ENCODE measurements at regions not wholly inside any gene's neighbourhood (a gene's known extent, or its start where the extent isn't known, plus 50 kb on each side); places are given as distances from the start of the nearest gene placed in this dataset.

DNA sequence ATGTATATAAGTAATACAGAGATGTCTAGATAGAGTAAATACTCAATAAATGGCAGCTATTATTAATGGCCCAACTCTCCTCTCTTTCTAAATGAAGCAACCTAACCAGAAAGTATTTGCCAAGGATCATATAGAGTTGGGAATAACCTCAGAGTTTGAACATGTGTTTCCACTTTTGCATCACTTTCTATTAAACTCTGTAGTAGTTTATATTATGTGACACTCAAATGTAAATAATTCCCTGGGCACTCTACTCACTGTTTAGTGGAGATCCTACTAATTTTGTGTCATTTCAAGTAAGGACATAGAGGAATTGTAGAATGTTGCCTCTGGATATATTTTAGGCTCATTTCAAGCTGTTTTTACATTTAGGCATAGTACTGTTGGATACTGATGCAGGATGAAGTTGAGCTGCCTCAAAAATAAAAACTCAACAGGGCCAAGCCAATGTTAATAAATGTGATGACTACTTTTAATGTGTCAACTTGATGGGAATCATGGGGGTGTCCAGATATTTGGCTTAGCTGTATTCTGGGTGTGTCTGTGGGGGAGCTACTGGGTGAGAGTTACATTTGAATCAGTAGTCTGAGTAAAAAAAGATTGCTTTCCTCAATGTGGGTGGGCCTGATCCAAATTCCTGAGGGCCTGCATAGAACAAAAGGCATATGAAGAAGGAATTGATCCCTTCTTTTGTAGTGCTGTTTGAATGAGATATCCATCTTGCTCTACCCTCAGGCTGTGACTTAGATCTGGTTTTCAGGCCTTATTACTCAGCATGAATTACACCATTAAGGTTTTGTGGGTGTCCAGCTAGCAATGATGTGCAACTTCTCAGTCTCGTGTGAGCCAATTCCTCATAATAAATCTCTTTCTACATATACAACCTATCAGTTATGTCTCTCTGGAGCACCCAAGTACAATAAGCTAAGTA lies 1368.2 kb downstream of the STIM2 start:
- H3K9me3 ChIP-seq (ENCODE audit: control insufficient read depth, insufficient read depth, low read length), result no peaks in the 10 kb centered on the region
- no peak overlapping the region for H3K27ac ChIP-seq (ENCODE audit: low read depth, low read length)
- no peaks in the 10 kb centered on the region for H3K27me3 ChIP-seq (ENCODE audit: control insufficient read depth, insufficient read depth, low read length)
- H3K36me3 ChIP-seq (ENCODE audit: control insufficient read depth, insufficient read depth, low read length), result no peaks in the 10 kb centered on the region
- H3K4me3 ChIP-seq (ENCODE audit: low read depth, low read length), result no peak overlapping the region
- no peak overlapping the region for H3K9ac ChIP-seq (ENCODE audit: low read depth, low read length)
- peaks cover 50% of the 10 kb centered on the region for H3K4me1 ChIP-seq (ENCODE audit: control insufficient read depth, insufficient read depth, low read length)

DNA sequence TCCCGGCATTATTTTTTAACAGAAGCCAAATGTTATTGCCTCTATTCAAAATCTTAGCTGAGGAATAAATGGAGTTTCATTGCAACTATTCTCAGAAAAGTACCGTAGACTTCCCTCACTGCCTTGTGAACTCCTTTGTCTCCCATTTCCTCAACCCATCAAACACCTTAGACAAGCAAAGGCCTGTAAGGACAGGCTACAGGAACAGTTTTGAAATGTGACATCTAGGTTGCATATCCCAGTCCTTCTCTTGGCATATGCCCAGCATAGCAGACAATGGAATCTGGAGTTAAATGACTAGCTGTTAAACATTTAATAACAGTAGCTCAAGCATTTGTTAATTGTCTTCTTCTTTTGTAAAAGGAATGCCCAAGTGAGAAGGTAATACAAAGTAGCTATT lies 1371.7 kb downstream of the STIM2 start:
- Histone ChIP-seq H3K9me3 (ENCODE audit: control insufficient read depth, insufficient read depth, low read length) (no peaks in the 10 kb centered on the region), H3K36me3 (ENCODE audit: control insufficient read depth, insufficient read depth, low read length) (no peaks in the 10 kb centered on the region), H3K4me3 (ENCODE audit: low read depth, low read length) (no peak overlapping the region), H3K27ac (ENCODE audit: low read depth, low read length) (no peak overlapping the region), H3K27me3 (ENCODE audit: control insufficient read depth, insufficient read depth, low read length) (no peaks in the 10 kb centered on the region), H3K9ac (ENCODE audit: low read depth, low read length) (no peak overlapping the region), H3K4me1 (ENCODE audit: control insufficient read depth, insufficient read depth, low read length) (peaks cover 32% of the 10 kb centered on the region)

DNA sequence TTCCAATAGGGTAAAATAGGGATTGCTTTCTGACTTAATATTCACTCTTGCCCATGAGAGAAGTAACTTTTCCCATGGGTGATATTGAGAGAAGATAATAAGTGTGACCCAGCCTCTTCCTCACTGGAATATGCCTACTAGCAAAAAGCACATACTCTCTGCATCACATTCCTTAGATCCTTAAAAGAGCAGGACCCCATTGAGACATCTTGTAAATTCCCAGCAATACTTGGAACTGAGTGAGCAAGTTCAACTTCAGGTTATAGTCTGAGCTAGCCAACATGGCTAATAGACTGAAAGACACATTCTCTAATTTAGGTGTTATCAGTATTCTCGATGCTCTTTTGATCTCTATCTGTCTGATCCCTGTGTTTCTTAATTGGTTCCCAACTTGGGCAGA lies 1372.3 kb downstream of the STIM2 start:
- Histone ChIP-seq H3K36me3 (ENCODE audit: control insufficient read depth, insufficient read depth, low read length) (no peaks in the 10 kb centered on the region), H3K4me1 (ENCODE audit: control insufficient read depth, insufficient read depth, low read length) (peaks cover 26% of the 10 kb centered on the region), H3K27ac (ENCODE audit: low read depth, low read length) (no peak overlapping the region), H3K4me3 (ENCODE audit: low read depth, low read length) (no peak overlapping the region), H3K27me3 (ENCODE audit: control insufficient read depth, insufficient read depth, low read length) (no peaks in the 10 kb centered on the region), H3K9me3 (ENCODE audit: control insufficient read depth, insufficient read depth, low read length) (no peaks in the 10 kb centered on the region), H3K9ac (ENCODE audit: low read depth, low read length) (no peak overlapping the region)

DNA sequence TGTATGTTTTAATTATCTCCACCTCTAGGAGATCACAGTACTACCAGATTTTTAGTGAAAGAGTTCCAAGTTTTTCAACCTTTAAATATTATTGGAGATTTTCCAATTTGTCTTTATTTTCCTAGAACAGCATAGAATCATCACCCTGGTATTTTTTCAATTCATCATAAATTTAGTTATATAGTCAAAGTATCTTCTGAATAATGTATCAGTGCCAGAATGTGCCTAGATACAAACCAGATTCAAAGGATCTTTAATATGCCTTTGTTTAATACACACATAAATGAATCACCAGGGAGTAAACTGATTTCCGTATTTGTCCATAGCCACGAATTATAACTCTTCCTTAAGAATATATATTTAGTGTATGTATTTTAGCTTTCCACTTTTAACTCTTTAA lies 1373.1 kb downstream of the STIM2 start:
- no peaks in the 10 kb centered on the region for H3K27me3 ChIP-seq (ENCODE audit: control insufficient read depth, insufficient read depth, low read length)
- H3K36me3 ChIP-seq (ENCODE audit: control insufficient read depth, insufficient read depth, low read length), result no peaks in the 10 kb centered on the region
- no peak overlapping the region for H3K9ac ChIP-seq (ENCODE audit: low read depth, low read length)
- H3K4me1 ChIP-seq (ENCODE audit: control insufficient read depth, insufficient read depth, low read length), result peaks cover 20% of the 10 kb centered on the region
- no peak overlapping the region for H3K4me3 ChIP-seq (ENCODE audit: low read depth, low read length)
- no peaks in the 10 kb centered on the region for H3K9me3 ChIP-seq (ENCODE audit: control insufficient read depth, insufficient read depth, low read length)
- H3K27ac ChIP-seq (ENCODE audit: low read depth, low read length), result no peak overlapping the region

DNA sequence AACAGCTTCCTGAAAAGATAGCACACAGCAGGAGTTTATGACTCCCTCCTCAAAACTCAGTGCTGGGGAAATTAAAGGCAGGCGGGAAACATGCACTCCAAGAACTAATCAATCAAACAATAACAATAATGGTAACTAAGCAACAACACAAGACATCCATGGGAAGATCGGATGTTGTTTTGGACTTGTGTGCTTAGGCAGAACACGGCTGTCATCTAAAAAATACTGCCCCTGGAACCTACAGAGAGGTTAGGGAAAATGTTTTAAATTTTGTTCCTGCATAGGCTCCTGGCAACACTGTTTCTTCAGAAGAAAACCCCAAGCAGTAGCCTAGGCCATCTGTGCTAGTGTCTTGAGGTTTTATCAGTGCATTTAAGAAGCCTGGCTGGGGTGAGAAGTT lies 1378.2 kb downstream of the STIM2 start:
- no peak overlapping the region for H3K27ac ChIP-seq (ENCODE audit: low read depth, low read length)
- no peaks in the 10 kb centered on the region for H3K27me3 ChIP-seq (ENCODE audit: control insufficient read depth, insufficient read depth, low read length)
- H3K9ac ChIP-seq (ENCODE audit: low read depth, low read length), result no peak overlapping the region
- no peaks in the 10 kb centered on the region for H3K36me3 ChIP-seq (ENCODE audit: control insufficient read depth, insufficient read depth, low read length)
- no peak overlapping the region for H3K4me3 ChIP-seq (ENCODE audit: low read depth, low read length)
- H3K9me3 ChIP-seq (ENCODE audit: control insufficient read depth, insufficient read depth, low read length), result no peaks in the 10 kb centered on the region
- no peaks in the 10 kb centered on the region for H3K4me1 ChIP-seq (ENCODE audit: control insufficient read depth, insufficient read depth, low read length)

DNA sequence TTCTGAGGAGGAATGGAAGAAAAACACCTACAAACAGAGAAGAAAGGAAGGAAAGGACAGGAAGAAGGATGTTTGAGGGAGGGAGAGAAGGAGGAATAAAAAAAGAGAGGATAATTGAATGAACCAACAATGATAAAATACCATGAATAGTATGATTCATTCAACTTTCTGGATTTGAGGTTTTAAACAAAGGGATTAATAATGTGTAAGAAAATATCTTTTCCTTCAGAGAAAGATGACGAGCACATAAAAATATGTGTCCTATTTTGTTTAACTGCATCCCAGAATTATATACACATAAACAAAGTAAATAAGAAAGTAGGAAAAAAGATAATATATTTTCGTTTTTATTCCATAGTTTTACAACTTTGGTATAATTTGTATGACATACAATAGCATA lies 1380.4 kb downstream of the STIM2 start:
- Histone ChIP-seq H3K9me3 (ENCODE audit: control insufficient read depth, insufficient read depth, low read length) (no peaks in the 10 kb centered on the region), H3K9ac (ENCODE audit: low read depth, low read length) (no peak overlapping the region), H3K27ac (ENCODE audit: low read depth, low read length) (no peak overlapping the region), H3K4me3 (ENCODE audit: low read depth, low read length) (no peak overlapping the region), H3K27me3 (ENCODE audit: control insufficient read depth, insufficient read depth, low read length) (no peaks in the 10 kb centered on the region), H3K4me1 (ENCODE audit: control insufficient read depth, insufficient read depth, low read length) (no peaks in the 10 kb centered on the region), H3K36me3 (ENCODE audit: control insufficient read depth, insufficient read depth, low read length) (no peaks in the 10 kb centered on the region)

DNA sequence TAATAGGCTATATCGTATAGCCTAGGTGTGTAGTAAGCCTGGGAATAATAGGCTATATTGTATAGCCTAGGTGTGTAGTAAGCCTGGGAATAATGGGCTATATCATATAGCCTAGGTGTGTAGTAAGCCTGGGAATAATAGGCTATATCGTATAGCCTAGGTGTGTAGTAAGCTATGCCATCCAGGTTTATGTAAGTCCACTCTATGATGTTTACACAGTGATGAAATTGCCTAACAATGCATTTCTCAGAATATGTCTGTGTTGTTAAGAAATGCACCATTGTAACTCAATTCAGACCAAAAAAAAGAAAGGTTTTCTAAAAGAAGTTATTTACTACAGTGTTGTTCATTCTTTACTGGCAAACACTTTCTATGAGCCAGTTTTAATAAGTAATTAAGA lies 1387.2 kb downstream of the STIM2 start:
- no peaks in the 10 kb centered on the region for H3K27me3 ChIP-seq (ENCODE audit: control insufficient read depth, insufficient read depth, low read length)
- H3K9ac ChIP-seq (ENCODE audit: low read depth, low read length), result no peak overlapping the region
- no peaks in the 10 kb centered on the region for H3K4me1 ChIP-seq (ENCODE audit: control insufficient read depth, insufficient read depth, low read length)
- H3K9me3 ChIP-seq (ENCODE audit: control insufficient read depth, insufficient read depth, low read length), result no peaks in the 10 kb centered on the region
- no peak overlapping the region for H3K4me3 ChIP-seq (ENCODE audit: low read depth, low read length)
- H3K36me3 ChIP-seq (ENCODE audit: control insufficient read depth, insufficient read depth, low read length), result no peaks in the 10 kb centered on the region
- no peak overlapping the region for H3K27ac ChIP-seq (ENCODE audit: low read depth, low read length)

DNA sequence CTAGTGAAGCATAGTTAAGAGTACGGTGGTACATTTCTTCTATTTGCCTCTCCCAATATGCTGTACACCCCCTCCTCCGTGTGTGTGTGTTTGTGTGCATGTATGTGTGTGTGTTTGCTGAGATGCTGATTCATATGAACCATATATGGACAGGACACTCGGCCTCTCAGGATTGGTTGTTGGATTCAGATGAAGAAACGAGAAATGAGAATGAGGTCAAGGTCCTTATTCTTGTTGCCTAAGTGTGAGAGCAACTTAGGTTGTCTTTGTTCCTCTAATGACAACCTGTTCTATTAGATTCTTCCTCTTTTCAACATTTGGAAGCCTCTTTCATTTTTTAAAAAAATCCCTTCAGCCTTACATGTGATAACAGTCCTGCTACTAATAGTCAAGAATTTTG lies 1387.6 kb downstream of the STIM2 start:
- Histone ChIP-seq H3K4me3 (ENCODE audit: low read depth, low read length) (no peak overlapping the region), H3K27me3 (ENCODE audit: control insufficient read depth, insufficient read depth, low read length) (no peaks in the 10 kb centered on the region), H3K9me3 (ENCODE audit: control insufficient read depth, insufficient read depth, low read length) (no peaks in the 10 kb centered on the region), H3K27ac (ENCODE audit: low read depth, low read length) (no peak overlapping the region), H3K36me3 (ENCODE audit: control insufficient read depth, insufficient read depth, low read length) (no peaks in the 10 kb centered on the region), H3K4me1 (ENCODE audit: control insufficient read depth, insufficient read depth, low read length) (no peaks in the 10 kb centered on the region), H3K9ac (ENCODE audit: low read depth, low read length) (no peak overlapping the region)

DNA sequence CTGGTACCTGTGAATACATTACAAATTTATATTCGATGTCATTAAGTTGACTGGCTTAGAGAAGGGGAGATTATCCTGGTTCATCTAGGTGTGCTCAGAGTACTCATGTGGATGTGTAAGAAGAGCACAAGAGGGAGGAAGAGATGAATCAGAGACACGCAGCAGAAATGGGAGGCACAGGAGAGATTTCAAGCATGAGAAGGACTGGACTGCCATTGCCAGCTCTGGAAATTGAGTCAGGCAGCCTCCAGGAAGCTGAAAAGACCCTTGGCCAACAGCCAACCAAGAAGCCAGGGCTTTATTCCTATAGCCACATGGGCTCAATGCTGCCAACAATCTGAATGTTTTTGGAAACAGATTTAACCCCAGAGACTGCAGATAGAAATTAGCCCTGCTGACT lies 1390.0 kb downstream of the STIM2 start:
- no peak overlapping the region for H3K9ac ChIP-seq (ENCODE audit: low read depth, low read length)
- no peaks in the 10 kb centered on the region for H3K36me3 ChIP-seq (ENCODE audit: control insufficient read depth, insufficient read depth, low read length)
- no peak overlapping the region for H3K27ac ChIP-seq (ENCODE audit: low read depth, low read length)

DNA sequence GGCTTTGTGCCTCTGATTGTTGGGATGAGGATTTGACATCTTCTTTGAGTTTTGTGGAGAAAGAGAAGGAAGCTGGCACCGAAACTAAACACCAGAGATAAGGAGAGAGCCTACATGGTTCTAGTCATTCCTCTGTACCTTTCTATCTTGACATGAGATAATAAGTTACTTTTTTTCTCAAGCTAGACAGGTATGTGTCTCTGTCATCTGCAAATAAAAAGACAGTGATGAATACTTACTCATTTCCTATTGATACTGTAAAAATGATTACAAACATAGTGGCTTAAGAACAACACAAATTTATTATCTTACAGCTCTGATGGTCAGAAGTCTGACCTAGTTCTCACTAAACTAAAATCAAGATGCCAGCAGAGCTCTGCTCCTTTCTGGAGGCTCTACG lies 1391.2 kb downstream of the STIM2 start:
- Histone ChIP-seq H3K4me3 (ENCODE audit: low read depth, low read length) (no peak overlapping the region), H3K4me1 (ENCODE audit: control insufficient read depth, insufficient read depth, low read length) (no peaks in the 10 kb centered on the region)

More for the DNA sequence above, 1390.0 kb downstream of the STIM2 start:
- no peaks in the 10 kb centered on the region for H3K27me3 ChIP-seq (ENCODE audit: control insufficient read depth, insufficient read depth, low read length)
- no peak overlapping the region for H3K4me3 ChIP-seq (ENCODE audit: low read depth, low read length)
- no peaks in the 10 kb centered on the region for H3K9me3 ChIP-seq (ENCODE audit: control insufficient read depth, insufficient read depth, low read length)
- no peaks in the 10 kb centered on the region for H3K4me1 ChIP-seq (ENCODE audit: control insufficient read depth, insufficient read depth, low read length)

DNA sequence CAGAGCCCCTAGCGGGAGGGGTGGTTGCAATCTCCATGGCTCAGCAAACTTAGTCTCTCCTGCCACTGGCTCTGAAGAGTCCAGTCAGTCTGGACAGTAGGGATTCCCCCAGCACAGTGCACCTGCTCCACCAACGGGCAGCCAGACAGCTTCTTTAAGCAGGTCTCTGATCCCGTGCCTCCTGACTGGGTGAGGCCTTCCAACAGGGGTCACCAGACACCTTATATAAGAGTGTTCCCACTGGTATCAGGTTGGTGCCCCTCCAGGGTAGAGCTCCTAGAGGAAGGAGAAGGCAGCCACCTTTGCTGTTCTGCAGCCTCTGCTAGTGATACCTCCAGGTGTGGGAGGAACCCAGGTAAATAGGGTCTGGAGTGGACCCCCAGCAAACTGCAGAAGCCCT lies 1393.4 kb downstream of the STIM2 start:
- no peak overlapping the region for H3K9ac ChIP-seq (ENCODE audit: low read depth, low read length)
- H3K4me3 ChIP-seq (ENCODE audit: low read depth, low read length), result no peak overlapping the region
- H3K9me3 ChIP-seq (ENCODE audit: control insufficient read depth, insufficient read depth, low read length), result no peaks in the 10 kb centered on the region
- H3K27ac ChIP-seq (ENCODE audit: low read depth, low read length), result no peak overlapping the region
- H3K27me3 ChIP-seq (ENCODE audit: control insufficient read depth, insufficient read depth, low read length), result no peaks in the 10 kb centered on the region
- no peaks in the 10 kb centered on the region for H3K4me1 ChIP-seq (ENCODE audit: control insufficient read depth, insufficient read depth, low read length)
- no peaks in the 10 kb centered on the region for H3K36me3 ChIP-seq (ENCODE audit: control insufficient read depth, insufficient read depth, low read length)

More for the DNA sequence above, 1391.2 kb downstream of the STIM2 start:
- Histone ChIP-seq H3K36me3 (ENCODE audit: control insufficient read depth, insufficient read depth, low read length) (no peaks in the 10 kb centered on the region), H3K9me3 (ENCODE audit: control insufficient read depth, insufficient read depth, low read length) (no peaks in the 10 kb centered on the region), H3K9ac (ENCODE audit: low read depth, low read length) (no peak overlapping the region), H3K27ac (ENCODE audit: low read depth, low read length) (no peak overlapping the region), H3K27me3 (ENCODE audit: control insufficient read depth, insufficient read depth, low read length) (no peaks in the 10 kb centered on the region)

Measured in HUES48 (cell line).